Panc1 (cell line): ENCODE measurements at regions not wholly inside any gene's neighbourhood (a gene's known extent, or its start where the extent isn't known, plus 50 kb on each side); places are given as distances from the start of the nearest gene placed in this dataset.

ENCODE experiments used
- ATAC-seq: fragments of 200-7000 bp; cut with Tn5 transposase; 2 replicates; pipeline ENCODE4 v1.9.1; 2020; ENCODE audit warnings: mild to moderate bottlenecking, moderate library complexity
- BruUV-seq: library from RNA; stranded (reverse); fragments of 400-500 nt; replicated peaks from 2 replicates; lab custom pipeline; 2021; lab: Mats Ljungman, UMichigan
- CTCF ChIA-PET: fragments of 300-600 bp; sonication (Branson Sonifier 250); formaldehyde crosslinking; loops from one replicate; lab custom pipeline; 2022; ENCODE audit warnings: antibody characterized with exemption; lab: Charles Lee
- POLR2A ChIA-PET: fragments of 300-600 bp; sonication (Branson Sonifier 250); formaldehyde crosslinking; loops from one replicate; lab custom pipeline; 2022; ENCODE audit warnings: antibody characterized with exemption; lab: Charles Lee
- DNase-seq: peaks from one replicate; pipeline ENCODE4 v3.0.0-alpha.2; 2010; ENCODE audit warnings: low read depth, low spot score
- H3K27ac ChIP-seq: 2 replicates; pipeline ENCODE4 v1.5.1; 2011; ENCODE audit warnings: mild to moderate bottlenecking, low read length, inconsistent platforms
- H3K27me3 ChIP-seq: fragments of 200-500 bp; sonication (Bioruptor generic); 2 replicates; pipeline ENCODE4 v1.6.0; 2014; ENCODE audit warnings: low read length, inconsistent platforms; ENCODE audit not compliant: control insufficient read depth, insufficient read depth
- H3K36me3 ChIP-seq: fragments of 200-500 bp; sonication (Bioruptor generic); 2 replicates; pipeline ENCODE4 v1.5.1; 2014; ENCODE audit warnings: inconsistent platforms, mild to moderate bottlenecking, low read length, moderate library complexity; ENCODE audit not compliant: control insufficient read depth, insufficient read depth
- H3K4me1 ChIP-seq: 2 replicates; pipeline ENCODE4 v1.5.1; 2011; ENCODE audit warnings: inconsistent platforms, mild to moderate bottlenecking, low read length, moderate library complexity; ENCODE audit not compliant: control insufficient read depth, insufficient read depth
- H3K4me3 ChIP-seq, 2 experiments: 2 replicates each; pipeline ENCODE4 v1.5.1; 2011 to 2012; ENCODE audit warnings: low read depth in 2 of 2, low read length in 2 of 2, mild to moderate bottlenecking in 2 of 2, inconsistent platforms in 1 of 2, moderate library complexity in 1 of 2
- H3K9me3 ChIP-seq: fragments of 200-500 bp; sonication (Bioruptor generic); 2 replicates; pipeline ENCODE4 v1.5.1; 2014; ENCODE audit warnings: low read depth, mild to moderate bottlenecking, inconsistent platforms, low read length, moderate library complexity; ENCODE audit not compliant: control insufficient read depth, insufficient read depth
- POLR2AphosphoS5 ChIP-seq: IDR thresholded peaks from 2 replicates; pipeline ENCODE4 v1.6.1; 2012; ENCODE audit warnings: mild to moderate bottlenecking, low read depth, low read length, moderate library complexity
- SIN3A ChIP-seq: IDR thresholded peaks from 2 replicates; pipeline ENCODE4 v1.6.1; 2012; ENCODE audit warnings: low read depth, mild to moderate bottlenecking, low read length, moderate library complexity, borderline replicate concordance; ENCODE audit not compliant: insufficient read depth
- TCF7L2 ChIP-seq: IDR thresholded peaks from 2 replicates; pipeline ENCODE4 v1.6.1; 2011; ENCODE audit warnings: mild to moderate bottlenecking, low read depth, low read length, inconsistent platforms
- in situ Hi-C: cut with HindIII; loops from 2 replicates; pipeline ENCODE4 v1.10.0; 2016; ENCODE audit warnings: low sequenced_read_pairs, low pct_unique_long_range_greater_than_20kb
- intact Hi-C: fragments of 100-400 bp; cut with micrococcal nuclease; formaldehyde crosslinking; loops from one replicate; pipeline ENCODE4 v1.10.0; 2022; ENCODE audit not compliant: unreplicated experiment
- TF ChIP-seq, protein P1 (sequence below), 2 experiments: IDR thresholded peaks; 2 replicates each; pipeline ENCODE4 v1.6.1; 2011 to 2012; ENCODE audit warnings: low read depth in 2 of 2, control low read depth in 1 of 2, low read length in 1 of 2, mild to moderate bottlenecking in 1 of 2, moderate library complexity in 1 of 2; ENCODE audit not compliant: insufficient read depth in 1 of 2
- TF ChIP-seq, protein P2 (sequence below): fragments of 450-650 bp; IDR thresholded peaks from 2 replicates; pipeline ENCODE4 v1.5.1; 2017; ENCODE audit warnings: mild to moderate bottlenecking

- intact Hi-C loops, result no loop called here
- no TSS peak for BruUV-seq
- CTCF ChIA-PET, result no interaction called here
- no peaks in the 10 kb centered on the region for H3K36me3 ChIP-seq
- no peaks in the 10 kb centered on the region for H3K27me3 ChIP-seq
- H3K4me3 ChIP-seq, result no peak overlapping the region
- TF ChIP-seq, protein P1, sequence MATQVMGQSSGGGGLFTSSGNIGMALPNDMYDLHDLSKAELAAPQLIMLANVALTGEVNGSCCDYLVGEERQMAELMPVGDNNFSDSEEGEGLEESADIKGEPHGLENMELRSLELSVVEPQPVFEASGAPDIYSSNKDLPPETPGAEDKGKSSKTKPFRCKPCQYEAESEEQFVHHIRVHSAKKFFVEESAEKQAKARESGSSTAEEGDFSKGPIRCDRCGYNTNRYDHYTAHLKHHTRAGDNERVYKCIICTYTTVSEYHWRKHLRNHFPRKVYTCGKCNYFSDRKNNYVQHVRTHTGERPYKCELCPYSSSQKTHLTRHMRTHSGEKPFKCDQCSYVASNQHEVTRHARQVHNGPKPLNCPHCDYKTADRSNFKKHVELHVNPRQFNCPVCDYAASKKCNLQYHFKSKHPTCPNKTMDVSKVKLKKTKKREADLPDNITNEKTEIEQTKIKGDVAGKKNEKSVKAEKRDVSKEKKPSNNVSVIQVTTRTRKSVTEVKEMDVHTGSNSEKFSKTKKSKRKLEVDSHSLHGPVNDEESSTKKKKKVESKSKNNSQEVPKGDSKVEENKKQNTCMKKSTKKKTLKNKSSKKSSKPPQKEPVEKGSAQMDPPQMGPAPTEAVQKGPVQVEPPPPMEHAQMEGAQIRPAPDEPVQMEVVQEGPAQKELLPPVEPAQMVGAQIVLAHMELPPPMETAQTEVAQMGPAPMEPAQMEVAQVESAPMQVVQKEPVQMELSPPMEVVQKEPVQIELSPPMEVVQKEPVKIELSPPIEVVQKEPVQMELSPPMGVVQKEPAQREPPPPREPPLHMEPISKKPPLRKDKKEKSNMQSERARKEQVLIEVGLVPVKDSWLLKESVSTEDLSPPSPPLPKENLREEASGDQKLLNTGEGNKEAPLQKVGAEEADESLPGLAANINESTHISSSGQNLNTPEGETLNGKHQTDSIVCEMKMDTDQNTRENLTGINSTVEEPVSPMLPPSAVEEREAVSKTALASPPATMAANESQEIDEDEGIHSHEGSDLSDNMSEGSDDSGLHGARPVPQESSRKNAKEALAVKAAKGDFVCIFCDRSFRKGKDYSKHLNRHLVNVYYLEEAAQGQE (IDR thresholded peaks at IDR 0.05; ENCODE audit: insufficient read depth in 1 of 2, low read depth in 2 of 2, low read length in 1 of 2), result no peak
- TF ChIP-seq, protein P2, sequence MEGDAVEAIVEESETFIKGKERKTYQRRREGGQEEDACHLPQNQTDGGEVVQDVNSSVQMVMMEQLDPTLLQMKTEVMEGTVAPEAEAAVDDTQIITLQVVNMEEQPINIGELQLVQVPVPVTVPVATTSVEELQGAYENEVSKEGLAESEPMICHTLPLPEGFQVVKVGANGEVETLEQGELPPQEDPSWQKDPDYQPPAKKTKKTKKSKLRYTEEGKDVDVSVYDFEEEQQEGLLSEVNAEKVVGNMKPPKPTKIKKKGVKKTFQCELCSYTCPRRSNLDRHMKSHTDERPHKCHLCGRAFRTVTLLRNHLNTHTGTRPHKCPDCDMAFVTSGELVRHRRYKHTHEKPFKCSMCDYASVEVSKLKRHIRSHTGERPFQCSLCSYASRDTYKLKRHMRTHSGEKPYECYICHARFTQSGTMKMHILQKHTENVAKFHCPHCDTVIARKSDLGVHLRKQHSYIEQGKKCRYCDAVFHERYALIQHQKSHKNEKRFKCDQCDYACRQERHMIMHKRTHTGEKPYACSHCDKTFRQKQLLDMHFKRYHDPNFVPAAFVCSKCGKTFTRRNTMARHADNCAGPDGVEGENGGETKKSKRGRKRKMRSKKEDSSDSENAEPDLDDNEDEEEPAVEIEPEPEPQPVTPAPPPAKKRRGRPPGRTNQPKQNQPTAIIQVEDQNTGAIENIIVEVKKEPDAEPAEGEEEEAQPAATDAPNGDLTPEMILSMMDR, result no peak
- TF ChIP-seq TCF7L2 (no peak), SIN3A (no peak), POLR2AphosphoS5 (no peak)
- POLR2A ChIA-PET, result no interaction called here
- no peaks in the 10 kb centered on the region for H3K4me1 ChIP-seq
- DNase-seq, result no peak
- no peaks in the 10 kb centered on the region for H3K9me3 ChIP-seq
- in situ Hi-C loops, result no loop called here
- no peak for ATAC-seq
- no peak overlapping the region for H3K27ac ChIP-seq
Measured at GRCh38 chr6:156315146-156315545, 462.0 kb upstream of the ARID1B start.

DNA sequence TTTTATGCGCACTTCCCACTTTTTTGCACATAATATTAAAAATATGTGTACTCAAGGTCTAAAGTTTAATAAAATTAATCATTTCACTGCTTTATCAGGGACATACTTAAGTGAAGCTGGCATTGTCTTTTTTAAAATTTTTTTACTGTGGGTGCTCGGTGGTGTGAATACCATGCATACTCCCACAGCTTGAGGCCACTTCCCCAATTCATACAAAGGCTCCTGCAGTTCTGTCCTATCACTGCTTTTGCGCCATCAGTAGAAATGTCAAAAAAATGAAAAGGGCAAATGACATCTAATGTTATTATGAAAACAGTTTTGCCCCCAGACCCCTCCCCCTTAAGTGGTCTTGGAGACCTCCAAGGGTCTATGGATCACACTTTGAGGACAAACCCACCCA, 464.1 kb upstream of the ARID1B start:
- in situ Hi-C loops, result no loop called here
- Histone ChIP-seq H3K4me1 (no peaks in the 10 kb centered on the region), H3K4me3 (no peak overlapping the region), H3K27ac (no peak overlapping the region), H3K36me3 (no peaks in the 10 kb centered on the region), H3K9me3 (no peaks in the 10 kb centered on the region), H3K27me3 (no peaks in the 10 kb centered on the region)
- no peak for ATAC-seq
- TF ChIP-seq, protein P2, result no peak
- no peak for TF ChIP-seq TCF7L2
- no peak for TF ChIP-seq SIN3A
- TF ChIP-seq, protein P1 (IDR thresholded peaks at IDR 0.05; ENCODE audit: insufficient read depth in 1 of 2, low read depth in 2 of 2, low read length in 1 of 2), result no peak
- no peak for TF ChIP-seq POLR2AphosphoS5
- BruUV-seq, result no TSS peak
- CTCF ChIA-PET, result no interaction called here
- POLR2A ChIA-PET, result no interaction called here
- no peak for DNase-seq
- intact Hi-C loops, result no loop called here
